MM.1S (cell line): ENCODE measurements at regions not wholly inside any gene's neighbourhood (a gene's known extent, or its start where the extent isn't known, plus 50 kb on each side); places are given as distances from the start of the nearest gene placed in this dataset.

Experiments used
- EZH2 ChIP-seq: fragments of 300-600 bp; sonication (generic); optimal IDR thresholded peaks from 2 replicates; pipeline ENCODE3; 2017; ENCODE audit warnings: low read depth, mild to moderate bottlenecking, antibody characterized with exemption, low read length, mixed read lengths
- EZH2phosphoT487 ChIP-seq: fragments of 300-600 bp; sonication (generic); IDR thresholded peaks from 2 replicates; pipeline ENCODE4 v1.6.1; 2018; ENCODE audit warnings: antibody characterized with exemption, low read length
- TF ChIP-seq, protein P1 (sequence below): fragments of 300-600 bp; sonication (generic); IDR thresholded peaks from 2 replicates; pipeline ENCODE4 v1.5.1; 2016; ENCODE audit warnings: antibody characterized with exemption, low read length, mixed read lengths

DNA sequence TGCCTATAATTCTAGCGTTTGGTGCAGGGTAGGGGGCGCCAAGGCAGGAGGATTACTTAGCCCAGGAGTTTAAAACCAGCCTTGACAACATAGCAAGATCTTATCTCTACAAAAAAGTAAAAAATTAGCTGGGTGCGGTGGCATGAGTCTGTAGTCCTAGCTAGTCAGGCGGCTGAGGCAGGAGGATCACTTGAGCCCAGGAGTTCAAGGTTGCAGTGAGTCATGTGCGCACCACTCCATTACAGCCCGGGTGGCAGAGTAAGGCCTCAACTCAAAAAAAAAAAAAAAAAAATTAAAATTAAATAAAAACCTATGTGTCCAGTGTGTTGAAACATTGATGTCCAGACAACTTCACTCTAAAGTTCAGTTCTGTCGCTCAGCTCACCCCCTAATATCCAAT is 78.2 kb upstream of the SOX2 start:
- TF ChIP-seq, protein P1, sequence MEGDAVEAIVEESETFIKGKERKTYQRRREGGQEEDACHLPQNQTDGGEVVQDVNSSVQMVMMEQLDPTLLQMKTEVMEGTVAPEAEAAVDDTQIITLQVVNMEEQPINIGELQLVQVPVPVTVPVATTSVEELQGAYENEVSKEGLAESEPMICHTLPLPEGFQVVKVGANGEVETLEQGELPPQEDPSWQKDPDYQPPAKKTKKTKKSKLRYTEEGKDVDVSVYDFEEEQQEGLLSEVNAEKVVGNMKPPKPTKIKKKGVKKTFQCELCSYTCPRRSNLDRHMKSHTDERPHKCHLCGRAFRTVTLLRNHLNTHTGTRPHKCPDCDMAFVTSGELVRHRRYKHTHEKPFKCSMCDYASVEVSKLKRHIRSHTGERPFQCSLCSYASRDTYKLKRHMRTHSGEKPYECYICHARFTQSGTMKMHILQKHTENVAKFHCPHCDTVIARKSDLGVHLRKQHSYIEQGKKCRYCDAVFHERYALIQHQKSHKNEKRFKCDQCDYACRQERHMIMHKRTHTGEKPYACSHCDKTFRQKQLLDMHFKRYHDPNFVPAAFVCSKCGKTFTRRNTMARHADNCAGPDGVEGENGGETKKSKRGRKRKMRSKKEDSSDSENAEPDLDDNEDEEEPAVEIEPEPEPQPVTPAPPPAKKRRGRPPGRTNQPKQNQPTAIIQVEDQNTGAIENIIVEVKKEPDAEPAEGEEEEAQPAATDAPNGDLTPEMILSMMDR, result no peak
- TF ChIP-seq EZH2phosphoT487 (no peak), EZH2 (no peak)
